HG03280 (cell line): ENCODE measurements at regions not wholly inside any gene's neighbourhood (a gene's known extent, or its start where the extent isn't known, plus 50 kb on each side); places are given as distances from the start of the nearest gene placed in this dataset.
"Not testable (repeated sequence)": the region's sequence is repeated elsewhere in the genome, so short reads cannot be mapped to it uniquely, and the experiment has no call there.

Experiments used
- ATAC-seq: cut with Tn5 transposase; IDR thresholded peaks from one replicate; pipeline ENCODE4 v1.9.1; 2021; ENCODE audit warnings: mild to moderate bottlenecking, moderate library complexity; ENCODE audit not compliant: unreplicated experiment

DNA sequence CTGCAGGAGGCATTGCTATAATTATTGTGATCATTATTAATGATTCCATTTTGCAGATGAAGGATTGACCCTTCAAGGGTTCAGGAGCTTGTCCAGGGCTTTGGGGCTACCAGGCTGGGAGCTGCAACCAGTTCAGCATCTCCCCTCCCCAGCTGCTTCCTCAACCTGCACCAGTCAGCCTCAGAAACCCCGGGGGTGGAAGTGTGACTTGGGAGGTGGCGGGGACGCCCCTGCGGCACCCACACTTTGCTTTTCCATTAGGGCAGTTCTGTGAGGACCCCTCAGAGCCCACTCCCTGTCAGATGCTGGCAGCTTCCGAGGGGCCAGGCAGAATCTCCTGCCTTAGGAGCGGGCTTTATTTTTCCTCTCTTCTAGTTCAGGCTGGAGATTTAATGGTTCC is 85.6 kb downstream of the OLFM1 start:
- no peak for ATAC-seq

DNA sequence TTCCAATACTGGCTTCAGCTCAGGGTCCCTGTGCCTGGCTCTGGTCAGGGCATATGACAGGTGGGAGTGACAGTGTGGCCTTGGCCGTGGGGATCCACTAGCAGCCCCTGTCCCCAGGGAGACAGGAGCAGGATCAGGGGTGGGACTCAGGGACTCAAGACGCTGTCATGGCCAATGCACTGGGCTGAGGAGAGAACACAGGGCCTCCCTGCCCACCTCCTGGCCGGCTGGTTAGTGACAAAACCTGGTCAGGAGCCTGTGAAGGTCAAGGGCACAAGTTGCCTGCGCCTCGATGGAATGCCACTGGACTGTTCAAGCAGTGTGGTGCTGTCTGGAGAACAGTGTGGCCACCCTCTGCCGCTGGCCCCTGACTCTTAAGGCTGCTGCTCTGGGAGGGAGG is 86.8 kb downstream of the OLFM1 start:
- no peak for ATAC-seq

DNA sequence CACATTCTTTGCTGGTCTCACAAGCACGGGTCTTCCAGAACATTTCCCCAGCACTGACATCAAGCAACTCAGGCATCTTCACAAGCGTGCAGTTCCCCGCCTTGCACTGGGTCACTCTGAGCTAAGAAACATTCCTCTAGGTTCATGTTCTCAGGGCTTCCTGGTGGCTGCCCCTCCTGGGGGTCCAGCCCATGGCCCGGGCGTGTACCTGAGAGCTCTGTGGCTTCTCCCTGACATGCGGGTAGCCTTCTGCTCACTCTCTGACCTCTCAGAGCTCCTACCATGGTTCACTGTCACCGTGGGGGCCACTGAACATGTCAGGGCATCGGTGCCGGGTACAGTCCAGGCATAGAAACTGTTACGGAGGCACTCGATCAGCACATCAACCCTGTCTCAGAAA is 87.5 kb downstream of the OLFM1 start:
- no peak for ATAC-seq

DNA sequence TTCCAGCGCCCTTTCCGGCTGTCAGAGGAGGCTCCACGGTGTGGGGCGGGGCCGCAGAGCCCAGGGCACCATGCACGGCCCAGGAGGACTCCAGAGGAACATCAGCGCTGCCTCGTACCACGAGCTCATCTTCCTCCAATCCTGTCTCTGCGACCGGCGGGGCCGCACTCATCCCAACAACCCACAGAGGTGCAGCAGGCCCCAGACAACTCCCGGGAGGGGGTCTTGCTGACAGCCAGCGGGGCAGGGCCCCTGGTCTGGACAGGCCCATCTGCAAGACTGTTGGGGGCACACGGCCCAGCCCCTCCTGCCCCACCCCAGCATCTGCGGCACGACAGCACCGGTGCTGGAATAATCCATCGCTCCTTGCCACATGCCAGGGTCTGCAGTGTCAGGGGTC is 88.8 kb downstream of the OLFM1 start:
- no peak for ATAC-seq

DNA sequence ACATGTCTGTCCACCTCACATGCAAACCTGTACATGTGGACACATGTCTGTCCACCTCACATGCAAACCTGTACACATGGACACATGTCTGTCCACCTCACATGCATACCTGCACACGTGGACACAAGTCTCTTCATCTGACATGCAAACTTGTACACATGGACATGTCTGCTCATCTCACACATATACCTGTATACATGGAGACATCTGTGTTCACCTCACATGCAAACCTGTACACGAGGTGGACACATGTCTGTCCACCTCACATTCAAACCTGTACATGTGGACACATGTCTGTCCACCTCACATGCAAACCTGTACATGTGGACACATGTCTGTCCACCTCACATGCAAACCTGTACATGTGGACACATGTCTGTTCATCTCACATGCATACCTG is 90.1 kb downstream of the OLFM1 start:
- ATAC-seq: not testable (repeated sequence)

DNA sequence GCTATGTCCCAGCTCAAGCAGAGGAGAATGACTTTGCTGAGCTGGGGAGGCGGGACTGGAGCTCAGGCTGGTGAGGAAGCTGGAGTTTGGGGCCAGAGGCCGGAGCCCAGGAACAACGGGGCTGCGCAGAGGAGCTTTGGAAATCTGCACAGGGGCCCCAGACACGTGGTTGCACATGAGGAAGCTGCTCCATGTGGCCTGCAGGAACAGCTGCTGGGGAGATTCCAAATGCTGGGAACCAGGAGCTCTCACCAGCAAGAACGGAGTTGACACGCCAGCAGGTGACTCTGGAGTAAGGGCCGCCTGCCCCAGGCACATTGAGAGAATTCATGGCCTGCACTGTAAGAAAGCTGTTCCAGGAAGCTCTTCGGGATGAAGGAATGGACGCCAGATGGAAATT is 91.0 kb downstream of the OLFM1 start:
- no peak for ATAC-seq

DNA sequence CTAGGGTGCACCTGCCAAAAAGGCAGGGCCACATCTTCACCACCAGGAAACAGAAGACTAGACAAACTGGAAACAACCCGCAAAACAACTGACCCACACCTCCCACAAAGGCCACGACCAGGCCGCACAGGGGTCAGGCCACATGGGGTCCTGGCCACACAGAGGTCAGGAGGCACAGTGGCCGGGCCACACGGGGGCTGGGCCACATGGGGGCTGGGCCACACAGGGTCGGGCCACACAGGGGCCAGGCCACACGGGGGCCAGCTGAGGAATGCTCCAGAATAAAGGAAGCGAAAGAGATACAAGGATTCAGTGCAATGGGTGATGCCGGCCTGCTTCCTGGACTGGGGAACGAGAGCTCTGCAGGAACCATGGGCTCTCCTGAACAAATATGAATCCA is 91.6 kb downstream of the OLFM1 start:
- ATAC-seq: no peak

DNA sequence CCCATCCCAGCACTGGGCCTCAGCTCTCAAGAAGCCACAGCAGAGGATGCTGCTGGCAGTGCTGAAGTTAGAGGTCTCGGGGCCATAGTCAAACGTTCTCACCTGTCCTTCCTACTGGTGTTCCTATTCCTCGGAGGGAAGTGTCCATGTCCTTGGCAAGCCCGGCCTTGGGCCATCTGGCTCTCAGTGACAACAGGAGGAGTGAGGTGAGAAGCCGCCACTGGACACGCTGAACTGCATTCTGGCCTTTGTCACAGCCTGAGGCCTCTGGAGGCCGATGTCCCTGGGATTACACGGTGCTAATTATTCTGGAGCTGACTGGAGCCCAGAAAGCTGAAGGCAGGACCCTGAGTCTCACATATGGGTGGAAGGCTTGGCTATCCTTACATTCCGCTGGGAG is 92.5 kb downstream of the OLFM1 start:
- ATAC-seq: no peak

DNA sequence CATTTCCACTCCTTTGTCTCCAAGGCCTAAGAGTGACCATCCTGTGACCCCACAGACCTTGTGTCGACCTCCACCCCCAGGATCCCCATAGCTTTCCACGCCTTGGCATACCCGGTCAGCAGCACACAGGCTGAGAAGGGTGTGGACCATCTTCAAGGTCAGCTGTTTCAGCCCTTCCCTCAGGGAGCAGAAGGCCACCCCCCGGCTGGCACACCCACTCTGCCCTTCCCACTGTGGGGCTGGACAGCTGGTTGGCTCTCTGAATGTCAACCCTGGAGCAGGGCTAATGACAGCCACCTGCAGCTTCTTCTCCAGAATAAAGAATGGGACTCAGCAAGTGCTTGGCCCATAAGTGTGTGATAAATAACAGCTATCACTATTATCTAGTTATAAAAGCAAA is 93.1 kb downstream of the OLFM1 start:
- no peak for ATAC-seq

DNA sequence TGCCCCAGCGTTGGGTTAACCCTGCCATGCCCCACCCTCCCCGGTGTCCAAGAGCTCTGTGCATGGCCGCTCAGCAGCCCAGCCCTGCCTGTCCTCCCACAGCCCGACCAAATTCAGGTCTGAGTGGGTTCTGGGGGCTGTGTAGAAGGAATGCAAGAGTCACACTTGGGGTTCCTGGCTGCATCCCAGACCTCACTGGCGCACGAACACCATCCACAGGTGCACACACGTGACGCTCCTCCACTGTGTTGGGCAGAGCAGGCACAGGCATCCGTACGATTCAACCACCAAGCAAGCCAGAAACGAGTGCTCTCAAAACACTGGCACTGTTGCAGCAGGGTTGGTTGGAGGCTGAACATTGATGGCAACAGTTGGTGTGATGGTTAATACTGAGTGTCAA is 93.9 kb downstream of the OLFM1 start:
- no peak for ATAC-seq

DNA sequence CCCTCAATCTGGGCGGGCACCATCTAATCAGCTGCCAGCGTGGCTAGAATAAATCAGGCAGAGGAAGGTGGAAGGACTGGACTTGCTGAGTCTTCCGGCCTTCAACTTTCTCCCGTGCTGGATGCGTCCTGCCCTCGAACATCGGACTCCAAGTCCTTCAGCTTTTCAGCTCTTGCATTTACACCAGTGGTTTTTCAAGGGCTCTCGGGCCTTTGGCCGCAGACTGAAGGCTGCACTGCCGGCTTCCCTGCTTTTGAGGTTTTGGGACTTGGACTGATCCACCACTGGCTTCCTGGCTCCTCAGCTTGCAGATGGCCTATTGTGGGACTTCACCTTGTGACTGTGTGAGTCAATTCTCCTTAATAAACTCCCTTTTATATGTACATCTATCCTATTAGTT is 94.4 kb downstream of the OLFM1 start:
- not testable (repeated sequence) for ATAC-seq

DNA sequence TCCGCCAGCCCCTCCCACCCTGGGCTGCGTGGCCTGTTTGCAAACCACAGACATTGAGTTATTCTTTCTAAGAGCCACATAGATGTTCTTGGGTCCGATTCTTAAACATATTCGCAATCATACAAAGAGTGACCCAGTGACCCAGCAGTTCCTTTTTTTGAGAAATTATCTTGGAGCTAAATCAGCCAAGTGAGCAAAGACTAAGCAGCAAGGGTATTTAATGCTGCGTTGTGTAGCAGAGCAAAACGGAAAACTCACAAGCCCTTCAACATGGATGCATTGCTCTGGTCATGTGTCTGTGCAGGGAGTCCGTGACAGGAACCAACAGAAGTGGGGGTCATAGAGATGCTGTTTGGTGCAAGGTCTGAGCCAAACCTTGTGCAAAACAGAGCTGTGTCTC is 95.6 kb downstream of the OLFM1 start:
- ATAC-seq: no peak

DNA sequence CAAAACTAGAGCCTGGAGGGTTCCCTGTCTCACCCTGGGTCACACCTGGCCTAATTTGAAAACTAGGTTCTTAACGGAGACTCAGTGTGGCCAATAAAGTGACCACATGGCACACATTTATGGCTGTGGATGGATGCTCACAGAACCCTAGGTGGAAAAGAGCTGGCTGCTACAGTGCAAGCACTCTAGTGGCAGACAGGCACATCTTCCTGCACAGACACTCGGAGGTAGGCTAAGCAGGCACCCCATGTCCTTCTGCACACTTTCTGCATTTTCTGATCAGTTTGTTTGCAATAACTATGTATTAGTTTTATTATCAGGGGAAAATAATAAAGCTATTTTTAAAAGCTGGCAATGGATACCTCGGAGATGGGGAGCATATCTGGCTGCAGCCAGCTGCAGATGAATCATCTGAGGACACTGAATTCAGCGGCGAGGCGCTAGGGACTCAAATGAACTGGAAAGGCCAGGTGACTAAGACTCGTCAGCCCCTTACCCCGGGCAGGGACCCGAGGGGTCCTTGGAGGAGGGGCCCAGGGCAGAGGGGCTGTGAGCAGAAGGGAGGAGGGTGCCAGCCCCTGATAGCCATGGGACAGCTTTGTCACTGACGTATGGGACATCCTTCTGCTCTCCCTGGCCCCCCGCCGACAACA is 96.2 kb downstream of the OLFM1 start:
- no peak for ATAC-seq

DNA sequence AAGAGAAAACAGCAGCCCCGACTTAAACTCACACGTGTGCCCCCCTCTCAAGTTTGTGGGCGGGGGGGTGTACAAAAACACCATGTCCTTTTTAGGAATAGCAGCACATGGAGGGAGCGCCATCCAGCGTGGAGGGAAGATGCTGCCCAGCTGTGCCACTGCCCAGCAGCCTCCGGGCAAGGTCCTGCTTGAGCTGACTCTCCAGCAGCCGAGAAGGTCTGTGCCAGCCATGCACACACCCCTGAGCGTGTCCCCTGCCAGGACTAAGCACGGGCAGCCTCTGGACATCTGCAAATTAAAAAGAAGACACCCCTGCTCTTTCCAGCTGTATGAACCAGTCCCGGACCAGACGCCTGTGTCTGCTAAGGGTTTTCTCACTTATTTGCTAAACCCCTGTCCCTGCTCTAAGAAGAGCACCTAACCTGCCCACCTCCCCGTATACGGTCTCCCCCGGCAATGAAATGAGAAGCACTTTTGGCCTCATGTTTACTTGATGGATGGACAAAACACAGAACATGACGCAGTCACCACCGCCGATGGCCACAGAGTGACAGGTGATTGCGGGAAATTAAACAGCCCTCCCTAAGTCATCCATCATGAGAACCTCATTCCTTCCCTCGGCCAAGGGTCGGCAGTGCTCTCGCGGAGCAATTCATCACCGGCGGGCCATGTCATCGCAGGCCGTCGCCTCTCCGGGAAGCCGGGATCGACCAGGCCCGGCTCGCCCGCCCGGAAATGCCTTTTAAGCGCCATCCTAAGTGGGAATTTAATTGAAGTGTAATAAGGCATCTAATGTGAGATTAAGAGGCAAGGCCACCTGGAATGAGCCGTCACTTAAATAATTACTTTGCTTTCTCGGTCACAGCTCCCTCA is 96.9 kb downstream of the OLFM1 start:
- ATAC-seq: no peak

DNA sequence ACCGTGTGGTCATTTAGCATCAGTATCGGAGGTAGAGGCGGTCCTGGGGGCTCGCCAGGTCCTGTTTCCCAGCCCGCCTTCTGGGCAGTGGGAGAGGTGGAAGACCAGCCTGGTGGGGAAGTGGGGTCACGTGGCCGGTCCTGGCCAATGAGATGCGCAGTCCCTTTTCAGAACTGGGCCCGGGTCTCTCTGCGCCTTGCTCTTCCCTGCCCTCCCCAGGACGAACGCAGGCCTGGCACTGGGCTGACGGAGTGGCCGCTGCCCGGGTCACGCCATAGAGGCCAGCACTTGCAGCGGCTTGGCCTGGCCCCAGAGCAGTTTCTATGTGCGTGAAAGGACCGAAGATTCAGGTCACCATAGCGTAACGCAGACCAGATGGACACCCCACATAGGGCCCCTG is 97.6 kb downstream of the OLFM1 start:
- no peak for ATAC-seq

DNA sequence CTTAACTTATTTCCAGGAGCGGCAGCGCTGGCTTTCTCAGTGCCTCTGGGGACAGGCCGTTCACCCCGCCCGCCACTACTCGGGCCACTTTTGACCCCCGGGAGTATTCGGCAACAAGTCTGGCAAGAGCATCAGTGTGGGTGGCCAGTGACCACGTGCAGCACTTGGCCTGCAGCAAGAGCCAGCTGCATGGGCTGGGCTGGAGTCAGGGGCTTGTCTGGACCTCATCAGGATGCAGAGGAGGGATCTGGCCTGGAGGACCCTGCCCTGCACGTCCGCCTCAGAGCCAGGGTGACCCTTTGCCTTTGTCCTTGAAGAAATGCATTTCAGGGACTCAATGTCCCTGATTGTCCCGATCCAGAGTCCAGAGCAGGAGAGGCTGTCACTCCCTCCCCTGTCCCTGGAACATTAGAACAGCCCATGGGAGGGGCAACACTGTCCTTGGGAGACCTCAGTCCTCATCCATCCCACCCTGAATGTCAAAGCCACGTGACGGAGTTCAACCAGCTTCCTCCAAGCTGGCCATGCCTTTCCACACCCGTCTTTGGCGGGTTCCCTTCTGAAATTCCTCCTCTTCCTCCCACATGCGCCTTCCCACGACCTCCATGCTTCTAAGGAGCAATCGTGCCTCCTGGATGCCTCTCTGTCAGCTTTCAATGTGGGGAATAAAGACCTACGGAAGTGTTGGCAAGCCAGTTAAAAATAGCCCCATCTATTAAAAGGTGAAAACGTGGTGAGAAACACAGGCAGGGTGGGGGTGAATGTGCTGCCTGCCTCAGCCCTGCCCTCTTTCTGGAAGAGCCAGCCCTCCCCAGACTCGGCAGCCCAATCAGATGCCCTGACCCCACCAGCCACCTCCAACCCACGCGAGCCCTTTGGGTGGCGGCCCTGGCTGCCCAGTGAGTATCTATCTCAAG is 99.0 kb downstream of the OLFM1 start:
- no peak for ATAC-seq

DNA sequence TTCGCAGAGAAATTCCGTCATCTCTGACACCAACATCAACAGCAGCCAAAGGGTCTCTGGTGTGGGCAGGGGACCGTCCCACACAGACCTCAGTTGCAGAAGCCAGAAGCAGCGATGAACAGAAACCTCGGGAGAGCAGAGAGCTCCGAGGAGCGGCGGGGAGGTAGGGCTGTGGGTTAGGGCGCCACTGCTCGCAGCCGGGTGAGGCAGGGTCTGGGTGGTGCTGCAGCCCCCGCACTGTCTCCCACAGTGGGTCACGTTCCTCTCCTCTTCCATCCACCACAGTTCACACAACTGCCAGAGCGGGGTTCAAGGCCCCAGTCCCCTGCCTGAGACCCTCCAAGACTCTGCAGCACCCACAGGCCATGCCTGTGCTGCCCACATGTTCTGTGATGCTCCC is 99.9 kb downstream of the OLFM1 start:
- ATAC-seq: no peak

DNA sequence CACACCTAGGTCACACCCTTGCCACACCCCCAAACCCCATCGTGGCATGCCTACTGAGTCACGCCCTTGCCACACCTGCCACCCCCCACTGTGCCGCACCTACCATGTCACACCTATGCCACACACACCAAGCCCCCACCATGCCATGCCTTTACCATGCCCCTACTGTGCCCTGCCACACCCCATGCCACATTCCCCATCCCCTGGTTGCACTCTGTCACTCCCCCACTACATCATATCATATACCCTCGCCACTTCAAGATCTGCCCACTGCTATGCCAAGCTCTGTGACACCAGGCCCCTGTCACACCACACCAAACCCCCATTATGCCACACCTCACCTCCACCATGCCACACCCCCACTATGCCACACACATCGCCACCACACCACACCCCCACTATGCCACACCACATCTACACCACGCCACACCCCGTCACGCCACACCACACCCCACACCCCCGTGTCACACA is 101.2 kb downstream of the OLFM1 start:
- ATAC-seq: no peak

DNA sequence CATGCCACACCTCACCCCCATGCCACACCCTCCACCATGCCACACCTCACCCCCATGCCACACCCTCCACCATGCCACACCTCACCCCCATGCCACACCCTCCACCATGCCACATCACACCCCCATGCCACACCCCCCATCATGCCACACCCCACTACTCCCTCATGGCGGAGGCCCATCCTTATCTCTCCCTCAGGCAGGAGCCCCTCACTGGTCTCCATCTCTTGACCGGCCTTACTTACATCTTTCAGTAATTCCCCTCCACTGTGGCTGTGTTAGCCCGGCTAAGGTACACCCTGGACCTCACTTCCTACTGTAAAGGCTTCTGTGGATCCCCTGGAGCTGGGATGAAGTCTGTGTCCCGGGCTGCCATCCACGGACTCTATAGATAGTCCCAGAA is 102.0 kb downstream of the OLFM1 start:
- ATAC-seq: no peak

DNA sequence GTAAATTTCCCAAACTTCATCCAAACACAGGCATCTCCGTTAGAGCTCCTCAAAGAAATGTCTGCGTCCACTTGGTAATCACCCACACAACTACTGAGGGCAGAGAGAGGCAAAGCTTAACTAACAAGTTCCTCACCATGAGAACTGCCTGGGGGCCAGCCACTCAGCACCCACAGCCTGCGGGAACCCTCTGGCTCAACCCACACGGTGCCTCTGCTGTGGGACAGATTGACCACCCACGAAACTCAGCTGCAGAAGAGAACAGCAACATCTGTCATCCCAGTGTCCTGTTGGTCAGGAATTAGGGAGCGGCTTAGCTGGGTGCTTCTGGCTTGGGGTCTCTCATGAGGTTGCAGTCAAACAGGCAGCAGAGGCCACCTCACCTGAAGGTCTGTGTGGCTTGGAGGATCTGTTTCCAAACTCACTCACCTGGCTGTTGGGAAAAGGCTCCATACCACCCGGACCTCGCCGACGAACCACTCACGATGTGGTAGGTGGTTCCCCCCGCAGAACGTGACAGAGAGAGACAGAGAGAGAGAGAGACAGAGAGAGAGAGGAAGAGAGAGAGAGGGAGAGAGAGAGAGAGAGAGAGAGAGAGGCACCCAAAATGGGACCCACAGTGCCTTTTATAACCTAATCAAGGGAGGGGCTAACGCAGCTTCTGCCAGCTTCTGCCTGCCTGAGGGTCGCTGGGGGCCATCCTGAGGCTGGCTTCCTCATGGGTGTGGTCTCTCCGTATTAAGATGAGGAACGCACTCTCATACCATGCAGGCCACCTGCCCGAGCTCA is 103.5 kb downstream of the OLFM1 start:
- no peak for ATAC-seq

DNA sequence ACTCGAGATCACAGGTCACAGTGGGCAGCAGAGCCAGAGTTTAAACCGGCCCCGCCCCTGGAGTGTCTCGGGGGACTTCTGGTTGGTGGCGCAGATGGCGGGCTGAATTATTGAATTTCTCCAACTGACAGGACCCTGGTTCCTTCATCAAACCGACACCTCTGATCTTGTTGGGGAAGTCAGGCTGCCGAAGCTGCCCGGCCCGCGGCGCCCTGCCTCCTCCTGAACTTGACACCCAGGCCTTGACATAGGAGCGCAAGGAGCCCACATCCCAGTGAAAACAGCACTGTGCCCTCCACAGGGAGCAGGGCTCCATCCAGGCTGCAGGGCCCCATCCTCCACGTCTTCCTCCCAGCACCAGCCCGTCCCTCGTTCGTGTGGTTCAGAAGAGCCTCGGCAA is 105.2 kb downstream of the OLFM1 start:
- no peak for ATAC-seq
